IMR-90 (cell line): ENCODE measurements at regions not wholly inside any gene's neighbourhood (a gene's known extent, or its start where the extent isn't known, plus 50 kb on each side); places are given as distances from the start of the nearest gene placed in this dataset.

Experiments
- ATAC-seq: fragments of 200-7000 bp; cut with Tn5 transposase; 2 replicates; pipeline ENCODE4 v1.9.1; 2020; ENCODE audit warnings: low read depth, mild to moderate bottlenecking, moderate library complexity
- BruUV-seq: library from RNA; stranded (reverse); fragments of 400-500 nt; replicated peaks from 2 replicates; lab custom pipeline; 2021; lab: Mats Ljungman, UMichigan
- CTCF ChIA-PET: fragments of 300-600 bp; formaldehyde crosslinking; extraction: SDS; loops from one replicate; lab custom pipeline; 2021; ENCODE audit warnings: antibody characterized with exemption; lab: Yijun Ruan, JAX
- POLR2A ChIA-PET: fragments of 300-600 bp; sonication (Branson Sonifier 250); formaldehyde crosslinking; loops from one replicate; lab custom pipeline; 2022; ENCODE audit warnings: antibody characterized with exemption; ENCODE audit not compliant: unreplicated experiment; lab: Charles Lee
- DNase-seq: peaks from one replicate; pipeline ENCODE4 v3.0.0; 2013
- H2AFZ ChIP-seq: replicated peaks from 2 replicates; pipeline ENCODE3; 2013; ENCODE audit warnings: low read length, mild to moderate bottlenecking; ENCODE audit not compliant: poor library complexity
- H2AK5ac ChIP-seq: 2 replicates; pipeline ENCODE4 v1.6.1; 2013; ENCODE audit warnings: low read depth, low read length, inconsistent platforms
- H2AK9ac ChIP-seq: replicated peaks from 2 replicates; pipeline ENCODE3; 2013; ENCODE audit warnings: mild to moderate bottlenecking, low read depth, low read length, moderate library complexity; ENCODE audit not compliant: poor library complexity
- H2BK120ac ChIP-seq: 2 replicates; pipeline ENCODE4 v1.6.1; 2013; ENCODE audit warnings: low read depth, low read length, inconsistent platforms
- H2BK15ac ChIP-seq: 3 replicates; pipeline ENCODE4 v1.6.1; 2013; ENCODE audit warnings: low read depth, low read length, inconsistent platforms
- H2BK20ac ChIP-seq: 2 replicates; pipeline ENCODE4 v1.6.1; 2013; ENCODE audit warnings: low read depth, mild to moderate bottlenecking, inconsistent platforms, low read length, moderate library complexity
- H2BK5ac ChIP-seq: 2 replicates; pipeline ENCODE4 v1.6.1; 2013; ENCODE audit warnings: mild to moderate bottlenecking, low read depth, low read length, inconsistent platforms; ENCODE audit not compliant: poor library complexity, severe bottlenecking
- H3K14ac ChIP-seq: replicated peaks from 2 replicates; pipeline ENCODE4 v1.6.1; 2013; ENCODE audit warnings: low read depth, low read length, inconsistent platforms
- H3K18ac ChIP-seq: 2 replicates; pipeline ENCODE4 v1.6.1; 2013; ENCODE audit warnings: low read depth, low read length, control low read depth
- H3K23ac ChIP-seq: 2 replicates; pipeline ENCODE4 v1.6.1; 2013; ENCODE audit warnings: low read depth, low read length, inconsistent platforms
- H3K27ac ChIP-seq: 2 replicates; pipeline ENCODE4 v1.5.1; 2013; ENCODE audit warnings: mild to moderate bottlenecking, control low read depth, low read length; ENCODE audit not compliant: insufficient read depth
- H3K27me3 ChIP-seq: 2 replicates; pipeline ENCODE4 v1.6.1; 2013; ENCODE audit warnings: low read length; ENCODE audit not compliant: control insufficient read depth, insufficient read depth
- H3K36me3 ChIP-seq: 2 replicates; pipeline ENCODE4 v1.6.1; 2013; ENCODE audit warnings: low read length, mixed read lengths; ENCODE audit not compliant: control insufficient read depth, insufficient read depth
- H3K4ac ChIP-seq: 2 replicates; pipeline ENCODE4 v1.6.1; 2013; ENCODE audit warnings: low read depth, low read length, inconsistent platforms
- H3K4me1 ChIP-seq: 2 replicates; pipeline ENCODE4 v1.6.1; 2013; ENCODE audit warnings: low read length, mixed read lengths; ENCODE audit not compliant: control insufficient read depth, insufficient read depth
- H3K4me2 ChIP-seq: 2 replicates; pipeline ENCODE4 v1.6.1; 2013; ENCODE audit warnings: low read depth, mild to moderate bottlenecking, control low read depth, low read length, moderate library complexity
- H3K4me3 ChIP-seq: 2 replicates; pipeline ENCODE4 v1.5.1; 2013; ENCODE audit warnings: low read depth, mild to moderate bottlenecking, control low read depth, low read length, moderate library complexity; ENCODE audit not compliant: insufficient read depth
- H3K56ac ChIP-seq: 2 replicates; pipeline ENCODE4 v1.6.1; 2013; ENCODE audit warnings: low read length, inconsistent platforms; ENCODE audit not compliant: insufficient read depth; ENCODE audit errors: extremely low read depth
- H3K79me1 ChIP-seq, 2 experiments: 2 replicates each; pipeline ENCODE4 v1.6.1; 2013; ENCODE audit warnings: low read length in 2 of 2, inconsistent platforms in 1 of 2, low read depth in 1 of 2
- H3K9ac ChIP-seq: 2 replicates; pipeline ENCODE4 v1.6.1; 2013; ENCODE audit warnings: low read depth, low read length, control low read depth
- H3K9me1 ChIP-seq: 2 replicates; pipeline ENCODE4 v1.6.1; 2013; ENCODE audit warnings: low read length, inconsistent platforms; ENCODE audit not compliant: insufficient read depth
- H3K9me3 ChIP-seq: 2 replicates; pipeline ENCODE4 v1.6.1; 2013; ENCODE audit warnings: low read length; ENCODE audit not compliant: control insufficient read depth, insufficient read depth
- H4K20me1 ChIP-seq: 2 replicates; pipeline ENCODE4 v1.6.1; 2013; ENCODE audit warnings: low read length, inconsistent platforms; ENCODE audit not compliant: insufficient read depth
- H4K5ac ChIP-seq: 2 replicates; pipeline ENCODE4 v1.6.1; 2013; ENCODE audit warnings: mild to moderate bottlenecking, low read depth, low read length, control low read depth
- H4K8ac ChIP-seq, 2 experiments: 2 replicates each; pipeline ENCODE4 v1.6.1; 2013; ENCODE audit warnings: low read depth in 2 of 2, low read length in 2 of 2, control low read depth in 1 of 2, inconsistent platforms in 1 of 2
- H4K91ac ChIP-seq: 2 replicates; pipeline ENCODE4 v1.6.1; 2013; ENCODE audit warnings: low read depth, low read length, inconsistent platforms; ENCODE audit not compliant: insufficient read depth
- CEBPB ChIP-seq: IDR thresholded peaks from 2 replicates; pipeline ENCODE4 v1.6.1; 2012; ENCODE audit warnings: low read depth, low read length, improper control_type of control experiment
- CHD1 ChIP-seq: IDR thresholded peaks from 2 replicates; pipeline ENCODE4 v1.6.1; 2012; ENCODE audit warnings: low read depth, low read length, improper control_type of control experiment
- FOS ChIP-seq: fragments of 150-350 bp; IDR thresholded peaks from 2 replicates; pipeline ENCODE4 v1.6.1; 2016; ENCODE audit warnings: low read depth, low read length
- MAFK ChIP-seq: IDR thresholded peaks from 2 replicates; pipeline ENCODE4 v1.6.1; 2012; ENCODE audit warnings: low read depth, low read length, improper control_type of control experiment
- MAZ ChIP-seq: IDR thresholded peaks from 2 replicates; pipeline ENCODE4 v1.6.1; 2012; ENCODE audit warnings: low read depth, mild to moderate bottlenecking, low read length, improper control_type of control experiment, moderate library complexity, borderline replicate concordance
- NFE2L2 ChIP-seq: fragments of 150-350 bp; IDR thresholded peaks from 2 replicates; pipeline ENCODE4 v1.6.1; 2016; ENCODE audit warnings: low read depth, mild to moderate bottlenecking, low read length
- RAD21 ChIP-seq: IDR thresholded peaks from 2 replicates; pipeline ENCODE4 v1.6.1; 2012; ENCODE audit warnings: low read length, improper control_type of control experiment
- RCOR1 ChIP-seq: IDR thresholded peaks from 2 replicates; pipeline ENCODE4 v1.6.1; 2012; ENCODE audit warnings: mild to moderate bottlenecking, low read length, improper control_type of control experiment; ENCODE audit not compliant: insufficient replicate concordance
- RFX5 ChIP-seq: IDR thresholded peaks from 2 replicates; pipeline ENCODE4 v1.8.0; 2012; ENCODE audit warnings: low read depth, mild to moderate bottlenecking, low read length, moderate library complexity
- SMC3 ChIP-seq: fragments of 150-350 bp; IDR thresholded peaks from 2 replicates; pipeline ENCODE4 v1.6.1; 2016; ENCODE audit warnings: low read depth, mild to moderate bottlenecking, antibody characterized with exemption, low read length, moderate library complexity
- WGBS, 2 experiments: methylation state at CpG; one replicate each; pipeline versions ENCODE4 v1.1.5 to v1.1.7; 2013; ENCODE audit warnings: missing lambda C conversion rate in 2 of 2; ENCODE audit not compliant: insufficient read length in 1 of 2; ENCODE audit errors: extremely low coverage in 2 of 2; 5-methylcytosine and 5-hydroxymethylcytosine counted together
- dilution Hi-C: fragments of 300-500 bp; cut with HindIII; formaldehyde crosslinking; loops from one replicate; pipeline ENCODE4 v1.14.3; 2018; ENCODE audit warnings: low sequenced_read_pairs; ENCODE audit not compliant: unreplicated experiment
- in situ Hi-C: fragments of 300-500 bp; cut with MboI; formaldehyde crosslinking; loops from 3 replicates; pipeline ENCODE4 v1.14.3; 2019; ENCODE audit warnings: low sequenced_read_pairs, inconsistent platforms, mixed read lengths
- intact Hi-C: fragments of 100-400 bp; cut with micrococcal nuclease; formaldehyde crosslinking; loops from 2 replicates; pipeline ENCODE4 v1.10.0; 2022
- TF ChIP-seq, protein P1 (sequence below): fragments of 150-350 bp; IDR thresholded peaks from 2 replicates; pipeline ENCODE4 v1.6.1; 2016; ENCODE audit warnings: low read depth, mild to moderate bottlenecking, low read length, moderate library complexity, borderline replicate concordance
- TF ChIP-seq, protein P2 (sequence below): conservative IDR thresholded peaks from 2 replicates; pipeline ENCODE4 v1.5.1; 2012; ENCODE audit warnings: mild to moderate bottlenecking, low read depth, low read length, improper control_type of control experiment

DNA sequence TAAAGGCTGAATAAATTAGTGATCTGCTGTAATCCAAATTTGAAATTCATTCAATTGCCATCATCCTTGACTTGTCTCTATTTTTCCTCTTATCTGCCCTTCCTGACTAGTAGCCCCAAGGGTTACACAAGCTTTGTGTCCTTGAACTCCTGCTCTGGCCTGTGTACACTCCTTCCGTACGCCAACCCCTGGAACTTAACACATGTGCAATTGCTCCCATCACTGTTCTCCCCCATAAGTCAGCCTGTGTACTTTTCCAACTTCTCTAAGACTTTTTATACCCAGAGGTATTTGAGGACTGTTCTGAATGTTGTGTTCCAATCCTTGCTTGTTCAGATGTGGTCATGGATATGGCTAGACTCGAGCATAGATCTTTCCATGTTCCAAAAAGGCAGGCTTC, 171.1 kb upstream of the G2E3 start:
- Histone ChIP-seq H3K4me2 (no peak overlapping the region), H4K5ac (no peak overlapping the region), H3K27ac (no peak overlapping the region), H2BK5ac (no peak overlapping the region), H4K20me1 (no peaks in the 10 kb centered on the region), H3K27me3 (no peaks in the 10 kb centered on the region), H3K36me3 (no peaks in the 10 kb centered on the region), H2BK20ac (no peak overlapping the region), H4K91ac (no peak overlapping the region), H3K56ac (no peak overlapping the region), H3K4ac (no peak overlapping the region), H3K9ac (no peak overlapping the region), H2AFZ (no peak overlapping the region), H2BK15ac (no peak overlapping the region), H3K9me3 (no peaks in the 10 kb centered on the region), H3K79me1 (no peaks in the 10 kb centered on the region), H4K8ac (no peak overlapping the region), H3K4me1 (no peaks in the 10 kb centered on the region), H3K18ac (no peak overlapping the region), H3K4me3 (no peak overlapping the region), H2AK9ac (no peak overlapping the region), H2AK5ac (no peak overlapping the region), H3K23ac (no peak overlapping the region), H3K14ac (no peak overlapping the region), H2BK120ac (no peak overlapping the region), H3K9me1 (no peaks in the 10 kb centered on the region)
- ATAC-seq, result no peak
- in situ Hi-C loops (no loop called here), intact Hi-C loops (no loop called here), dilution Hi-C loops (no loop called here)
- no CpG with 5 or more reads among the region's 3 CpGs for WGBS, 2 experiments
- BruUV-seq, result no TSS peak
- CTCF ChIA-PET, result no interaction called here
- DNase-seq, result no peak
- TF ChIP-seq RFX5 (no peak), NFE2L2 (no peak), CEBPB (no peak), SMC3 (no peak), CHD1 (no peak), MAZ (no peak), MAFK (no peak), RAD21 (no peak), FOS (no peak), RCOR1 (no peak)
- TF ChIP-seq, protein P1, sequence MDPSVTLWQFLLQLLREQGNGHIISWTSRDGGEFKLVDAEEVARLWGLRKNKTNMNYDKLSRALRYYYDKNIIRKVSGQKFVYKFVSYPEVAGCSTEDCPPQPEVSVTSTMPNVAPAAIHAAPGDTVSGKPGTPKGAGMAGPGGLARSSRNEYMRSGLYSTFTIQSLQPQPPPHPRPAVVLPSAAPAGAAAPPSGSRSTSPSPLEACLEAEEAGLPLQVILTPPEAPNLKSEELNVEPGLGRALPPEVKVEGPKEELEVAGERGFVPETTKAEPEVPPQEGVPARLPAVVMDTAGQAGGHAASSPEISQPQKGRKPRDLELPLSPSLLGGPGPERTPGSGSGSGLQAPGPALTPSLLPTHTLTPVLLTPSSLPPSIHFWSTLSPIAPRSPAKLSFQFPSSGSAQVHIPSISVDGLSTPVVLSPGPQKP, result no peak
- TF ChIP-seq, protein P2, sequence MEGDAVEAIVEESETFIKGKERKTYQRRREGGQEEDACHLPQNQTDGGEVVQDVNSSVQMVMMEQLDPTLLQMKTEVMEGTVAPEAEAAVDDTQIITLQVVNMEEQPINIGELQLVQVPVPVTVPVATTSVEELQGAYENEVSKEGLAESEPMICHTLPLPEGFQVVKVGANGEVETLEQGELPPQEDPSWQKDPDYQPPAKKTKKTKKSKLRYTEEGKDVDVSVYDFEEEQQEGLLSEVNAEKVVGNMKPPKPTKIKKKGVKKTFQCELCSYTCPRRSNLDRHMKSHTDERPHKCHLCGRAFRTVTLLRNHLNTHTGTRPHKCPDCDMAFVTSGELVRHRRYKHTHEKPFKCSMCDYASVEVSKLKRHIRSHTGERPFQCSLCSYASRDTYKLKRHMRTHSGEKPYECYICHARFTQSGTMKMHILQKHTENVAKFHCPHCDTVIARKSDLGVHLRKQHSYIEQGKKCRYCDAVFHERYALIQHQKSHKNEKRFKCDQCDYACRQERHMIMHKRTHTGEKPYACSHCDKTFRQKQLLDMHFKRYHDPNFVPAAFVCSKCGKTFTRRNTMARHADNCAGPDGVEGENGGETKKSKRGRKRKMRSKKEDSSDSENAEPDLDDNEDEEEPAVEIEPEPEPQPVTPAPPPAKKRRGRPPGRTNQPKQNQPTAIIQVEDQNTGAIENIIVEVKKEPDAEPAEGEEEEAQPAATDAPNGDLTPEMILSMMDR, result no peak
- POLR2A ChIA-PET, result no interaction called here
